GM19025 (cell line): ENCODE measurements at regions not wholly inside any gene's neighbourhood (a gene's known extent, or its start where the extent isn't known, plus 50 kb on each side); places are given as distances from the start of the nearest gene placed in this dataset.

Experiments
- ATAC-seq: cut with Tn5 transposase; IDR thresholded peaks from one replicate; pipeline ENCODE4 v1.9.1; 2021; ENCODE audit warnings: mild to moderate bottlenecking, low read depth, moderate library complexity; ENCODE audit not compliant: unreplicated experiment

GRCh38 chr4:13260513-13260912 is 223.6 kb downstream of the RAB28 start:
- ATAC-seq, result no peak

GRCh38 chr4:13250263-13250662 is 233.9 kb downstream of the RAB28 start:
- ATAC-seq, result no peak

GRCh38 chr4:13248621-13249298 is 235.4 kb downstream of the RAB28 start:
- ATAC-seq, result no peak

- no peak for ATAC-seq
These were observed 238.0 kb downstream of the RAB28 start for GRCh38 chr4:13246107-13246506.

GRCh38 chr4:13244444-13244843 is 239.7 kb downstream of the RAB28 start:
- no peak for ATAC-seq

GRCh38 chr4:13243152-13243551 is 241.0 kb downstream of the RAB28 start:
- no peak for ATAC-seq

GRCh38 chr4:13240066-13240465 is 244.1 kb downstream of the RAB28 start:
- no peak for ATAC-seq

GRCh38 chr4:13238936-13239335 is 245.2 kb downstream of the RAB28 start:
- no peak for ATAC-seq

- ATAC-seq, result no peak
These were observed 247.7 kb downstream of the RAB28 start for GRCh38 chr4:13236485-13236884.

GRCh38 chr4:13233755-13234154 is 250.4 kb downstream of the RAB28 start:
- ATAC-seq, result no peak

GRCh38 chr4:13219971-13220370 is 264.2 kb downstream of the RAB28 start:
- no peak for ATAC-seq

- no peak for ATAC-seq
These were observed 265.7 kb downstream of the RAB28 start for GRCh38 chr4:13218326-13218958.

- ATAC-seq, result no peak
These were observed 268.6 kb downstream of the RAB28 start for GRCh38 chr4:13215560-13215959.

GRCh38 chr4:13212936-13213335 is 271.2 kb downstream of the RAB28 start:
- no peak for ATAC-seq

GRCh38 chr4:13209600-13209999 is 274.5 kb downstream of the RAB28 start:
- no peak for ATAC-seq

GRCh38 chr4:13208558-13209193 is 275.5 kb downstream of the RAB28 start:
- ATAC-seq, result no peak

GRCh38 chr4:13207226-13207625 is 276.9 kb downstream of the RAB28 start:
- ATAC-seq, result no peak

- ATAC-seq, result no peak
These were observed 281.0 kb downstream of the RAB28 start for GRCh38 chr4:13203101-13203500.

- ATAC-seq, result no peak
These were observed 281.4 kb downstream of the RAB28 start for GRCh38 chr4:13202701-13203100.

- ATAC-seq, result no peak
These were observed 282.9 kb downstream of the RAB28 start for GRCh38 chr4:13201241-13201640.

GRCh38 chr4:13196721-13197120 is 287.4 kb downstream of the RAB28 start:
- ATAC-seq, result no peak

GRCh38 chr4:13193662-13194061 is 290.5 kb downstream of the RAB28 start:
- ATAC-seq, result no peak
